ENCODE measurements at regions not wholly inside any gene's neighbourhood (a gene's known extent, or its start where the extent isn't known, plus 50 kb on each side); places are given as distances from the start of the nearest gene placed in this dataset.

- Histone ChIP-seq H3K27ac (ENCODE audit: low read length) (no peak overlapping the region), H3K4me3 (ENCODE audit: low read depth in 2 of 2, low read length in 2 of 2) (no peak overlapping the region), H3K27me3 (ENCODE audit: control insufficient read depth, insufficient read depth, low read length) (no peaks in the 10 kb centered on the region), H3K9me3 (ENCODE audit: control insufficient read depth, insufficient read depth, low read depth, low read length) (no peaks in the 10 kb centered on the region), H3K4me1 (ENCODE audit: control insufficient read depth, insufficient read depth, low read length) (no peaks in the 10 kb centered on the region), H3K36me3 (ENCODE audit: control insufficient read depth, insufficient read depth, low read length) (no peaks in the 10 kb centered on the region)
- TF ChIP-seq REST (IDR thresholded peaks at IDR 0.05; ENCODE audit: insufficient read depth in 1 of 2, low read depth in 2 of 2, low read length in 1 of 2): no peak
- no peak for TF ChIP-seq POLR2AphosphoS5 (IDR thresholded peaks at IDR 0.05; ENCODE audit: low read depth, low read length)
- no peak for TF ChIP-seq TCF7L2 (IDR thresholded peaks at IDR 0.05; ENCODE audit: low read depth, low read length)
- TF ChIP-seq SIN3A (IDR thresholded peaks at IDR 0.05; ENCODE audit: borderline replicate concordance, insufficient read depth, low read depth, low read length): no peak
- TF ChIP-seq CTCF (IDR thresholded peaks at IDR 0.05): no peak
- DNase-seq (ENCODE audit: low read depth, low spot score) (no peak), ATAC-seq (no peak)
- intact Hi-C loops (cut with micrococcal nuclease; ENCODE audit: unreplicated experiment) (no loop called here), in situ Hi-C loops (cut with HindIII; ENCODE audit: low pct_unique_long_range_greater_than_20kb, low sequenced_read_pairs) (no loop called here)
- ChIA-PET POLR2A (no interaction called here), CTCF (no interaction called here)
- BruUV-seq (replicated peaks): no TSS peak
Observed at GRCh38 chr12:92272061-92272964, 126.7 kb upstream of the BTG1 start.

GRCh38 chr12:92271341-92271740 is 125.7 kb upstream of the BTG1 start:
- no peak for DNase-seq (ENCODE audit: low read depth, low spot score)
- CTCF ChIA-PET: no interaction called here
- in situ Hi-C loops (cut with HindIII; ENCODE audit: low pct_unique_long_range_greater_than_20kb, low sequenced_read_pairs): no loop called here
- POLR2A ChIA-PET: no interaction called here
- intact Hi-C loops (cut with micrococcal nuclease; ENCODE audit: unreplicated experiment): no loop called here
- no peaks in the 10 kb centered on the region for H3K4me1 ChIP-seq (ENCODE audit: control insufficient read depth, insufficient read depth, low read length)
- no TSS peak for BruUV-seq (replicated peaks)
- H3K36me3 ChIP-seq (ENCODE audit: control insufficient read depth, insufficient read depth, low read length): no peaks in the 10 kb centered on the region
- TF ChIP-seq REST (IDR thresholded peaks at IDR 0.05; ENCODE audit: insufficient read depth in 1 of 2, low read depth in 2 of 2, low read length in 1 of 2) (no peak), TCF7L2 (IDR thresholded peaks at IDR 0.05; ENCODE audit: low read depth, low read length) (no peak), POLR2AphosphoS5 (IDR thresholded peaks at IDR 0.05; ENCODE audit: low read depth, low read length) (no peak), CTCF (IDR thresholded peaks at IDR 0.05) (no peak), SIN3A (IDR thresholded peaks at IDR 0.05; ENCODE audit: borderline replicate concordance, insufficient read depth, low read depth, low read length) (no peak)
- no peaks in the 10 kb centered on the region for H3K9me3 ChIP-seq (ENCODE audit: control insufficient read depth, insufficient read depth, low read depth, low read length)
- no peaks in the 10 kb centered on the region for H3K27me3 ChIP-seq (ENCODE audit: control insufficient read depth, insufficient read depth, low read length)
- ATAC-seq: no peak
- H3K27ac ChIP-seq (ENCODE audit: low read length): no peak overlapping the region
- no peak overlapping the region for H3K4me3 ChIP-seq (ENCODE audit: low read depth in 2 of 2, low read length in 2 of 2)
